GM13977 (cell line): ENCODE measurements at regions not wholly inside any gene's neighbourhood (a gene's known extent, or its start where the extent isn't known, plus 50 kb on each side); places are given as distances from the start of the nearest gene placed in this dataset.

Source experiments
- DNase-seq: peaks from one replicate; pipeline ENCODE4 v3.0.0; 2012; ENCODE audit warnings: low spot score
- in situ Hi-C: fragments of 300-500 bp; cut with MboI; formaldehyde crosslinking; loops from one replicate; pipeline ENCODE4 v1.12.0; 2022; ENCODE audit warnings: low sequenced_read_pairs, low pct_unique_long_range_greater_than_20kb, mixed read lengths, inconsistent platforms; ENCODE audit not compliant: unreplicated experiment
- TF ChIP-seq, protein P1 (sequence below): IDR thresholded peaks from 2 replicates; pipeline ENCODE4 v1.5.1; 2012; ENCODE audit warnings: mild to moderate bottlenecking, control low read depth; ENCODE audit not compliant: insufficient read depth; ENCODE audit errors: extremely low read depth, missing control alignments

DNA sequence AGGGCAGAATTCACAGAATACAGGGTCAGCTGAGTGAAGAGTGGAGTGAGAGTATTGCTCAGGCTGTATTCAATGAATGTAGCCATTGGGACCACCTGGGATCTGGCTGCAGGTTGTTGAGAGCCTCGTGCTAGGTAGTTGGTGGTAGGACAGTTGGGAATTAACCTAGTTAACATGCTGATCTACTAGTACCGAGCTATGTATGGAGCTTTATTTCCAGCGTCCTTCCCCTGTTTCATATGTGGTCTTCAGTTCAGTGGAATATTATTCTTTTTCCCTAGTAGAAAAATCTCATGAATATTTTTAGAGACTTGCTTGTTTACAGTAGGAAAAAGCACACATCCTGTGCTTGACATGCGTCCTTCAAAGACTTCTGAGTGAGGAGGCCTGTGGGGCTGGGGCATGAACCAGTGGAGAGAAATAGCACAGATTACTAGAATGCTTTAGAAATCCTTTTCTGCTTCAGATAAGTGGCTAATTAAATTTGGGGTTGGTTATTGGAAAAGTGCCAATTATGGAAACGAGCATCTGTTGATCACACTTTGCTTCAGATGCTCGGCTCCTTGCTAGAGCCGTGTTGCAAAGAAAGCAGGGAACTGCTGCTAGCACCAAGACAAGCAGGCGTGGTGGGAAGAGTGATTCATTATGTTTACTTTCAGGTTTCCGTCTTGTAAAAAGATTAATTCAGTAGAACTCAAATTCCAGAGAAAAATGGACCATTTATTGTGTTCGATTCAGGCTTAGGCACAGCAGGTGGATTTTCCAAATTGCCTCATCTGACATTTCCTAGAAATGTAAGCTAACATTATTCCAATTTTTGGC, 53.6 kb downstream of the ARF6 start:
- TF ChIP-seq, protein P1, sequence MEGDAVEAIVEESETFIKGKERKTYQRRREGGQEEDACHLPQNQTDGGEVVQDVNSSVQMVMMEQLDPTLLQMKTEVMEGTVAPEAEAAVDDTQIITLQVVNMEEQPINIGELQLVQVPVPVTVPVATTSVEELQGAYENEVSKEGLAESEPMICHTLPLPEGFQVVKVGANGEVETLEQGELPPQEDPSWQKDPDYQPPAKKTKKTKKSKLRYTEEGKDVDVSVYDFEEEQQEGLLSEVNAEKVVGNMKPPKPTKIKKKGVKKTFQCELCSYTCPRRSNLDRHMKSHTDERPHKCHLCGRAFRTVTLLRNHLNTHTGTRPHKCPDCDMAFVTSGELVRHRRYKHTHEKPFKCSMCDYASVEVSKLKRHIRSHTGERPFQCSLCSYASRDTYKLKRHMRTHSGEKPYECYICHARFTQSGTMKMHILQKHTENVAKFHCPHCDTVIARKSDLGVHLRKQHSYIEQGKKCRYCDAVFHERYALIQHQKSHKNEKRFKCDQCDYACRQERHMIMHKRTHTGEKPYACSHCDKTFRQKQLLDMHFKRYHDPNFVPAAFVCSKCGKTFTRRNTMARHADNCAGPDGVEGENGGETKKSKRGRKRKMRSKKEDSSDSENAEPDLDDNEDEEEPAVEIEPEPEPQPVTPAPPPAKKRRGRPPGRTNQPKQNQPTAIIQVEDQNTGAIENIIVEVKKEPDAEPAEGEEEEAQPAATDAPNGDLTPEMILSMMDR, result no peak
- in situ Hi-C loops, result no loop called here
- DNase-seq, result no peak

DNA sequence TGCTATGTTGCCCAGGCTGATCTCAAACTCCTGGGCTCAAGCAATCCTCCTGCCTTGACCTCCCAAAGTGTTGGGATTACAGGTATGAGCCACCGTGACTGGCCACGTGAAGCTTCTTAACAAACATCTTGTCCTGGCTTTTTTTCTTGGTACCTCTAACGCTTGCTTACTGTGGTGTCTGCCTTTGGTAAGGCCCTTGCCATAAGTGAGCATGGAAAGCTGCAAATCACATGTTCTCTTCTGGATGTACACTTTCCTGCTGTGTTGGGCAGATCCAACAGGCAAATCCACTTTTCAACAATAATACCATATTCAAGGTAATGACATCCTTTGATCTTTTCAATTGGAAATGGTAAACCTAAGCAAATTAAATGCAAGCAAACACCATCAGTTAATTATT, 54.6 kb downstream of the ARF6 start:
- in situ Hi-C loops, result no loop called here
- TF ChIP-seq, protein P1, result no peak
- DNase-seq, result no peak

DNA sequence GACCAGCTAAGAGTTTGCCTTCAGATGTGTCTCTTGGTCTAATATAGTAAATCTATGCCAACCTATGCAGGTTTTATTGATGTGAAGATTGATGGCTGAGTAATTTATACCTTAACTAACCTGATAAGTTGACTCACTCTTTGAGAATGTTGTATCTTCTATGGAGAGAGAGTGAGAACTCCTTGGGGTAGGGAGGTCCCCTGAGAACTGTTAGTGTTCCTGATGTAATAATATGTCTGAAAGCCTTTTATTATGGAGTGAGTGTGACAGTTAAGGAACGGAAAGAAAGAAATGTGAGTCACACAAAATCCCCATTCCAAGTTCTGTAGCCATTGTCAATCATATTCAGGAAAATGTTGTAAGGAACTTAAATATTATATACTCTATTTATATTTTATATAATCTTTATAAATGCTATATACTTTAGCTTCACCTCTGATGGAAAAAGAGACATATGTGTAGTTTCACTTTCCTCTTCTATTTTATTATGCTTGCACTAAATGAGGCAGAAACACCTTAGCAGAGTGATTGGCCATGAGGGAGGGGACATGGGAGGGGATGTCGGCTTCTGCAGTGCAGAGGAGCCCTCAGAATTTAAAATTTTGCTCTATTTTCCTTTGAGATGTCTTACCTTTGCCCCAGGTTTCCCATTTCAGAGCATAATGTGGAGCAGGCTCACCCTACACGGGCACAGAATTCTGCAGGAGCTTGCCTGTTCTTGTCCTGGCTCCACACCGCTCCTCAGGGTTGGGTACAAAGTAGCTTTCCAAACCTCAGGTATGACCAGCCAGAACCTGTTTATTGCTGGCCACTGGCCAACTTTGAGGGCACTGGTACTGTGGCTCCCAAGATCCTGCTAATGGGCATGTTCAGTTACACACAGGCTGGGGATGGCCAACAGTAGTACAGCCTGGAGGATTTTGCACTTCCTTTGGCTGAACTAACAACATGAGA, 57.7 kb downstream of the ARF6 start:
- DNase-seq, result no peak
- in situ Hi-C loops, result no loop called here

DNA sequence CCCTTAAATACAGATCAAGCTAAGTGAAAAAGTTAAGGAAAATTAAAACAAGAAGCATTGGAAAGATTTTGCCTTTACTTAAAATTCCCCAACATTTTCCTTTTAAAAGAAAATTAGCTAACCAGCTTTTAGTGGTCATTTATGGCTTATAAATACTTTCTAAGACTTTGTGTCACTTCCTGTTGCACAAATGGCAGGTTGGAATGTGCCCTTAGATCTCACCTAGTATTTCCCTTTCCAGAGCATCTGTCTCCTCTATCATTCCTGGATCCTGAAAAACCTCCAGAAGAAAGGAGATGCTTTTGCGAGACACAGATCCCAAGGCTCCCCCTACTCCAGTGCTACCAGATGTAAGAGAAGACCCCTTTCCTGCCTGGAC, 58.3 kb downstream of the ARF6 start:
- no peak for DNase-seq
- in situ Hi-C loops, result no loop called here
- TF ChIP-seq, protein P1, result no peak

More for the DNA sequence above, 57.7 kb downstream of the ARF6 start:
- TF ChIP-seq, protein P1, result no peak

DNA sequence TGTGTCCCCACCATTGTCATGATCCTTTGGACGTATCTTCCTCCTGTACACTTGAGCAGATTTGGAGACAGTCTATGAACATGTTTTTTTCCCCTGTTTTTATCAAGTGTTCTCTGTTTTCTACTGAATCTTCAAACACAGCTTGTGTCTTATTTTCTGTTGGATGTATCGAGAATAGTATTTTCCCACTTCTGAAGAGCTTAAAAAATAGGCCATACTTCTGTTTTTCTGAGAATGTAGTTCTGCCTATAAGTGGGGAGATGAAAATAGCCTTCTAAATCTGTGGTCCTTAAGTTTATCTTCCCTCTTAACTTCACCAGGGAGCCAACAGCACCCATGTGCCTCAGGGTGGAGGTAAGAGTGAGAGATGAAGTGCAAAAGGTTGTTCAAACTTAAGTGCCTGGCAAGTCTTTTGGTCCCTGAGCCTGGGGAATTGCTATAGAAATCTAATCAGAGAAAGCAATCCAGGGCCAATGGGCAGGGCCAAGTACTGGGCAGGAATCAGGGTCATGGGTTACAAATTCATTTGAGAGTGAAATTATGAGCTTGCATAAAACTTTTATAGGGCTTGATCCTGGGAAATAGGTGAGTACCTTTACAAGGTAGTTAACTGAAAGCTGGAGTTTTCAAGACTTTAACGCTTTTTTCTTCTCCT, 58.9 kb downstream of the ARF6 start:
- in situ Hi-C loops, result no loop called here

DNA sequence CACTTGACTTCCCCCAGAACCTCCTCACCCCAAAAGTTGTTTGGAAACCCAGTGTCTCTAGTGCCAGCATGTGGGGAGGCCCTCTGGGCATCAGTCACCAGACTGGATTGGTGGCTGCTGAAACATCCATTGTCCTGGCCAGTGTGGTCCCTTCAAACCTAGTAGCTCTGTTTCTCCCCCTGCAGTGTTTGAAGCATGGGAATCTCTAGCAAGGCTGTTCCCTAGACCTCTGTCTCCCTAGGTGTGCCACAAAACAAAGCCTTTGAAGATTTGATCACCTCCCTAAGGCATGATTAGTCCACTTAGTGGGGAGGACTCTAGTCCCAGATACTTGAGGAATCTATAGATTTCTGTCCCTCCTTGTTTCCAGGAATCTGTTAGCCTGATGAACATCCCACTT, 60.3 kb downstream of the ARF6 start:
- TF ChIP-seq, protein P1, result no peak
- in situ Hi-C loops, result no loop called here
- no peak for DNase-seq

More for the DNA sequence above, 58.9 kb downstream of the ARF6 start:
- no peak for DNase-seq
- TF ChIP-seq, protein P1, result no peak
